HEK293 (cell line): ENCODE measurements at regions not wholly inside any gene's neighbourhood (a gene's known extent, or its start where the extent isn't known, plus 50 kb on each side); places are given as distances from the start of the nearest gene placed in this dataset.

Experiments used
- KLF8 ChIP-seq: fragments of 450-650 bp; formaldehyde crosslinking; IDR thresholded peaks from 2 replicates; pipeline ENCODE4 v1.5.1; 2016; ENCODE audit warnings: missing biosample characterization, missing genetic modification characterization
- WT1 ChIP-seq: fragments of 450-650 bp; formaldehyde crosslinking; IDR thresholded peaks from 2 replicates; pipeline ENCODE4 v1.5.1; 2016; ENCODE audit warnings: missing biosample characterization, missing genetic modification characterization
- ZNF366 ChIP-seq: fragments of 450-650 bp; formaldehyde crosslinking; conservative IDR thresholded peaks from 2 replicates; pipeline ENCODE4 v1.5.1; 2016; ENCODE audit warnings: missing biosample characterization, missing genetic modification characterization
- ZNF48 ChIP-seq: fragments of 450-650 bp; formaldehyde crosslinking; IDR thresholded peaks from 2 replicates; pipeline ENCODE4 v1.5.1; 2016; ENCODE audit warnings: missing biosample characterization, missing genetic modification characterization
- ZNF530 ChIP-seq: fragments of 450-650 bp; formaldehyde crosslinking; IDR thresholded peaks from 2 replicates; pipeline ENCODE4 v1.5.1; 2016; ENCODE audit warnings: low read depth, missing biosample characterization, missing genetic modification characterization
- ZNF558 ChIP-seq: fragments of 450-650 bp; formaldehyde crosslinking; IDR thresholded peaks from 2 replicates; pipeline ENCODE4 v1.5.1; 2016; ENCODE audit warnings: missing biosample characterization, missing genetic modification characterization
- TF ChIP-seq, protein P1 (sequence below): fragments of 450-650 bp; formaldehyde crosslinking; IDR thresholded peaks from 2 replicates; pipeline ENCODE4 v1.5.1; 2016; ENCODE audit warnings: missing biosample characterization, missing genetic modification characterization
- TF ChIP-seq, protein P2 (sequence below): fragments of 450-650 bp; formaldehyde crosslinking; IDR thresholded peaks from 2 replicates; pipeline ENCODE4 v1.5.1; 2016; ENCODE audit warnings: missing biosample characterization, missing genetic modification characterization

- TF ChIP-seq ZNF48 (tag by site-specific recombination) (no peak), ZNF530 (tag by site-specific recombination) (no peak), ZNF558 (tag by site-specific recombination) (no peak), WT1 (no peak), KLF8 (tag by site-specific recombination) (no peak), ZNF366 (tag by site-specific recombination) (no peak)
- TF ChIP-seq, protein P1, sequence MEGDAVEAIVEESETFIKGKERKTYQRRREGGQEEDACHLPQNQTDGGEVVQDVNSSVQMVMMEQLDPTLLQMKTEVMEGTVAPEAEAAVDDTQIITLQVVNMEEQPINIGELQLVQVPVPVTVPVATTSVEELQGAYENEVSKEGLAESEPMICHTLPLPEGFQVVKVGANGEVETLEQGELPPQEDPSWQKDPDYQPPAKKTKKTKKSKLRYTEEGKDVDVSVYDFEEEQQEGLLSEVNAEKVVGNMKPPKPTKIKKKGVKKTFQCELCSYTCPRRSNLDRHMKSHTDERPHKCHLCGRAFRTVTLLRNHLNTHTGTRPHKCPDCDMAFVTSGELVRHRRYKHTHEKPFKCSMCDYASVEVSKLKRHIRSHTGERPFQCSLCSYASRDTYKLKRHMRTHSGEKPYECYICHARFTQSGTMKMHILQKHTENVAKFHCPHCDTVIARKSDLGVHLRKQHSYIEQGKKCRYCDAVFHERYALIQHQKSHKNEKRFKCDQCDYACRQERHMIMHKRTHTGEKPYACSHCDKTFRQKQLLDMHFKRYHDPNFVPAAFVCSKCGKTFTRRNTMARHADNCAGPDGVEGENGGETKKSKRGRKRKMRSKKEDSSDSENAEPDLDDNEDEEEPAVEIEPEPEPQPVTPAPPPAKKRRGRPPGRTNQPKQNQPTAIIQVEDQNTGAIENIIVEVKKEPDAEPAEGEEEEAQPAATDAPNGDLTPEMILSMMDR (tag by site-specific recombination), result no peak
- TF ChIP-seq, protein P2, sequence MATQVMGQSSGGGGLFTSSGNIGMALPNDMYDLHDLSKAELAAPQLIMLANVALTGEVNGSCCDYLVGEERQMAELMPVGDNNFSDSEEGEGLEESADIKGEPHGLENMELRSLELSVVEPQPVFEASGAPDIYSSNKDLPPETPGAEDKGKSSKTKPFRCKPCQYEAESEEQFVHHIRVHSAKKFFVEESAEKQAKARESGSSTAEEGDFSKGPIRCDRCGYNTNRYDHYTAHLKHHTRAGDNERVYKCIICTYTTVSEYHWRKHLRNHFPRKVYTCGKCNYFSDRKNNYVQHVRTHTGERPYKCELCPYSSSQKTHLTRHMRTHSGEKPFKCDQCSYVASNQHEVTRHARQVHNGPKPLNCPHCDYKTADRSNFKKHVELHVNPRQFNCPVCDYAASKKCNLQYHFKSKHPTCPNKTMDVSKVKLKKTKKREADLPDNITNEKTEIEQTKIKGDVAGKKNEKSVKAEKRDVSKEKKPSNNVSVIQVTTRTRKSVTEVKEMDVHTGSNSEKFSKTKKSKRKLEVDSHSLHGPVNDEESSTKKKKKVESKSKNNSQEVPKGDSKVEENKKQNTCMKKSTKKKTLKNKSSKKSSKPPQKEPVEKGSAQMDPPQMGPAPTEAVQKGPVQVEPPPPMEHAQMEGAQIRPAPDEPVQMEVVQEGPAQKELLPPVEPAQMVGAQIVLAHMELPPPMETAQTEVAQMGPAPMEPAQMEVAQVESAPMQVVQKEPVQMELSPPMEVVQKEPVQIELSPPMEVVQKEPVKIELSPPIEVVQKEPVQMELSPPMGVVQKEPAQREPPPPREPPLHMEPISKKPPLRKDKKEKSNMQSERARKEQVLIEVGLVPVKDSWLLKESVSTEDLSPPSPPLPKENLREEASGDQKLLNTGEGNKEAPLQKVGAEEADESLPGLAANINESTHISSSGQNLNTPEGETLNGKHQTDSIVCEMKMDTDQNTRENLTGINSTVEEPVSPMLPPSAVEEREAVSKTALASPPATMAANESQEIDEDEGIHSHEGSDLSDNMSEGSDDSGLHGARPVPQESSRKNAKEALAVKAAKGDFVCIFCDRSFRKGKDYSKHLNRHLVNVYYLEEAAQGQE (tag by site-specific recombination), result no peak
Measured at GRCh38 chr3:71928212-71928611, 143.3 kb upstream of the PROK2 start.
